Fibroblast of pulmonary artery (primary cell): ENCODE measurements at regions not wholly inside any gene's neighbourhood (a gene's known extent, or its start where the extent isn't known, plus 50 kb on each side); places are given as distances from the start of the nearest gene placed in this dataset.
A peak's percentile ranks its signal among the peaks of the same experiment; 100 is the strongest.

Source experiments
- DNase-seq: peaks from one replicate; pipeline ENCODE4 v3.0.0-alpha.2; 2010; ENCODE audit warnings: low read depth
- H3K4me3 ChIP-seq: replicated peaks from 2 replicates; pipeline ENCODE4 v1.5.1; 2011; ENCODE audit warnings: low read depth, mild to moderate bottlenecking, control low read depth, low read length, moderate library complexity
- TF ChIP-seq, protein P1 (sequence below): IDR thresholded peaks from 2 replicates; pipeline ENCODE4 v1.5.1; 2011; ENCODE audit warnings: mild to moderate bottlenecking, control low read depth, low read length, inconsistent platforms; ENCODE audit errors: missing control alignments

DNA sequence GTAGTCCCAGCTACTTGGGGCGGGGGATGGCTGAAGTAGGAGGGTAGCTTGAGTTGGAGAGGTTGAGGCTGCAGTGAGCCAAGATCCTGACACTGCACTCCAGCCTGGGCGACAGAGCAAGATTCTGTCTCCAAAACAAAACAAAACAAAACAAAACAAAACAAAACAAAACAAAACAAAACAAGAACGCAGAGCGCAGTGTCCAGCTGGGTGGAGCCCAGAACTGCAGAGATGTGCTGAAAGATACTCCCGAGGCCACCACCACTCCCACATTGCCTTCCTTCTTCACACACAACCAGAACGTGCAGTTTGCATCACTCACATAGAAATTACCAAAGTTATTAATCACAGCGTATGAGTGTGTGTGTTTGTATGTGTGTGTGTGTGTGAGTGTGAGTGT is 222.9 kb upstream of the ASIC2 start:
- DNase-seq = no peak
- H3K4me3 ChIP-seq = no peak overlapping the region
- TF ChIP-seq, protein P1, sequence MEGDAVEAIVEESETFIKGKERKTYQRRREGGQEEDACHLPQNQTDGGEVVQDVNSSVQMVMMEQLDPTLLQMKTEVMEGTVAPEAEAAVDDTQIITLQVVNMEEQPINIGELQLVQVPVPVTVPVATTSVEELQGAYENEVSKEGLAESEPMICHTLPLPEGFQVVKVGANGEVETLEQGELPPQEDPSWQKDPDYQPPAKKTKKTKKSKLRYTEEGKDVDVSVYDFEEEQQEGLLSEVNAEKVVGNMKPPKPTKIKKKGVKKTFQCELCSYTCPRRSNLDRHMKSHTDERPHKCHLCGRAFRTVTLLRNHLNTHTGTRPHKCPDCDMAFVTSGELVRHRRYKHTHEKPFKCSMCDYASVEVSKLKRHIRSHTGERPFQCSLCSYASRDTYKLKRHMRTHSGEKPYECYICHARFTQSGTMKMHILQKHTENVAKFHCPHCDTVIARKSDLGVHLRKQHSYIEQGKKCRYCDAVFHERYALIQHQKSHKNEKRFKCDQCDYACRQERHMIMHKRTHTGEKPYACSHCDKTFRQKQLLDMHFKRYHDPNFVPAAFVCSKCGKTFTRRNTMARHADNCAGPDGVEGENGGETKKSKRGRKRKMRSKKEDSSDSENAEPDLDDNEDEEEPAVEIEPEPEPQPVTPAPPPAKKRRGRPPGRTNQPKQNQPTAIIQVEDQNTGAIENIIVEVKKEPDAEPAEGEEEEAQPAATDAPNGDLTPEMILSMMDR = no peak

DNA sequence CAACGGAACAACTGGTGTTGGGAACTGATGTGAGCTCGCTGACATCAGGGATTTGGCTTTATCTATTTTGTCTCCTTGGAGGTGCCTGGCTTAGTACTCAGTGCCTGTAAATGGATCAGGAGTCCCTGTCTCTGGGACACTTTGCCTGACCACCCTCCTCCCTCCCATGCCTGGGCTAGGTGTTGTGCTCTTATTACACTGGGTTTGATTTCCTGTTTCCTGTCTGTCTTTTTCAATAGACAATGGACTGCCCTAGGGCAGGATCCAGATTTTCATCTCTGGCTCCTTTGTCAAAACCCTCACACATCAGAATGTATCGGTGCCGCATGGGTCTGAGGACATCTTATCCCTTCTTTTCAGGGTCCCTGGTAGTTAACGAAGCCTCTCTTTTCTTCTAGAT is 223.6 kb upstream of the ASIC2 start:
- DNase-seq = no peak
- TF ChIP-seq, protein P1 = no peak
- H3K4me3 ChIP-seq = no peak overlapping the region

DNA sequence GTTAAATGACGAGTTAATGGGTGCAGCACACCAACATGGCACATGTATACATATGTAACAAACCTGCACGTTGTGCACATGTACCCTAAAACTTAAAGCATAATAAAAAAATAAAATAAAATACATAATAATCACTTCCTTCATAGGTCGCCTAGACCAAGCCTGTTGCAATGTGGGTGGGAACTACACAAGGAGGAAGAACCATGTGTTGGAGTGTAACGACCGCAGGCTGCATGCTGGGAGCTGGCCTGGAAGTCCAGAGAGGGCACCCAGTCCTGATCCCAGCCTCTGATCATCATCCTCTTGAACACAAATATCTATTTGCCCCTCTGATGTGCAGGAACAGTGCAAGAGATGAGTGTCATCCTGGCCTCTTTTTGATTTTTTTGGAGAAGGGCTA is 224.7 kb upstream of the ASIC2 start:
- DNase-seq = no peak

DNA sequence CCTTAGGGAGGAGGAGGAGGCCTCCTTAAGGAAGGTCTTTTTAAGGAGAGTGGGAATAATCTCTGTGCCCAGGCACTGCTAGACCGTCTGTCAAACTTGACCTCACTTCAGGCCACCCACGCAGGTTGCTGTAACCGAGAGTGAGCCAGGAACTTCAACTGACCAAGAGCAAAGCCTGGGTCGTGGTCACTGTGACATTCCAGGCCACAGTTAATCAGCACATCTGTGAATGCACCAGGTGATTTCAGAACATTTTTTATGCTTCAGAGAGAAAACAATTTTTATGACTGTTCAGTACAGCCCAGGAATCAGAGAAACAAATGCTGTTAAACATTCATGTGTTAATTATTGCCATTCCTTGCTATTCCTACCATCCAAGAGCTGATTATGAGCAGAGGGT is 226.6 kb upstream of the ASIC2 start:
- no peak for DNase-seq
- no peak overlapping the region for H3K4me3 ChIP-seq
- TF ChIP-seq, protein P1 = no peak

More for the DNA sequence above, 224.7 kb upstream of the ASIC2 start:
- TF ChIP-seq, protein P1 = no peak
- H3K4me3 ChIP-seq = no peak overlapping the region

DNA sequence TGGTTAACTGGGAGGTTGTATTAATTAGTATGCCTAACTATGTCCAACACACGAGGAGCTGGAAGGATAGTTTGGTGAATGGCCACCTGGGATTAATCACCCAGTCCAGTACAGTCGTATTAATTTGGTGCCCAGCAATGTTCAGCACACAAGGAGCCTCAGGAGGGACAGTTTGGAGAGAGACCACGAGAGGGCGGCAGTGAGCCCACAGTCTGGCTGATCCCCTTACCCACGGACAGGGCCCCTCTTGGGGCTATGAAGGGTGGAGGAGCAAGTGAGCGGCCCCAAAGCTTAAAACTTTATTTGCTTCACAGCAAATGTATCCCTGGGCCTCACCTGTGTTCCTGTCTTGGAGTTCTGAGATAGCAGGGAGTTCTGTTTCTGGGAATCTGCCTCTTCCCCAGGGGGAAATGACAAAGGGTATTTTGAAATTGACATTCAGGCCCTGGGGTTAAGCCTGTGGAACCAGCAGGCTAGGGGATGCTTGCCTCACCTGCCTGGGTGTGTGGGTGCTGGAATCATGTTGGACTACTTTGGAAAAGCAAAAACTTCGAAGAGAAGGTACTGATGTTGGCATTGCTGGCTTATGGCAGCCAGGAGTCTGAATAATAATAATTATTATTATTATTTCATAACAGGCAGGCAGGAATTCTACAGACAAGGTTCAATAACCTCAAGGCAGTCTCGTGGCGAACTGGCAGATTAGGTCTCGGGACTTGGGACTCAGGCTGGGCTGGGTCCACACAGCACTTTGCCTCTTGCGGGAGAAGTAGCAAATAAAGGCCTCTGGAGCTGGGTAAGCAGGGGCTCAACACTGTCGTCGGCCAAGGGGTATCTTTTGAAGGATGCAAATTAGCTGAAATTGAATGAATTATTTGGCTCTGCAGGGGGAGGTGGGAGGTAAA is 227.6 kb upstream of the ASIC2 start:
- peak; percentile 41 for DNase-seq
- no peak overlapping the region for H3K4me3 ChIP-seq
- TF ChIP-seq, protein P1 = peak; percentile 79

DNA sequence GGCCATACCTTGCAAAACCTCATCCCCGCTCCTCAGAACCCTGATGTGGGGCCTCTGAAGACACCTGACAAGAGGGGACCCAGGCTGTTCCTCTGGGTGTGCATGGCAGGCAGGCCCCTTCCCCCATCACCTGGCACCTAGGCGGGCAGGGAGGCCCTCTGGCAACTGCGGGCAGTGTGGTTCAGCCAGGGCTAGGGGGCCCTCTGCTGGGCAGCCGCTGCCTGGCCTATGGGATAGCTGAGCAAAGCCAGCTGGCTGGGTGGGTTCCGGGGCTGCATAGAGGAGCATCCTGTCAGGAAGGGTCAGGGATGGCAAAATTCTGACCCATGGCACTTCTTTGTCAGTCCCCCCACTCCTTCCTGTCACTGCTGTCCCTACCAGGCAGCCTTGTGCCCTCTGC is 228.7 kb upstream of the ASIC2 start:
- DNase-seq = no peak
- TF ChIP-seq, protein P1 = peak; percentile 44
- no peak overlapping the region for H3K4me3 ChIP-seq

DNA sequence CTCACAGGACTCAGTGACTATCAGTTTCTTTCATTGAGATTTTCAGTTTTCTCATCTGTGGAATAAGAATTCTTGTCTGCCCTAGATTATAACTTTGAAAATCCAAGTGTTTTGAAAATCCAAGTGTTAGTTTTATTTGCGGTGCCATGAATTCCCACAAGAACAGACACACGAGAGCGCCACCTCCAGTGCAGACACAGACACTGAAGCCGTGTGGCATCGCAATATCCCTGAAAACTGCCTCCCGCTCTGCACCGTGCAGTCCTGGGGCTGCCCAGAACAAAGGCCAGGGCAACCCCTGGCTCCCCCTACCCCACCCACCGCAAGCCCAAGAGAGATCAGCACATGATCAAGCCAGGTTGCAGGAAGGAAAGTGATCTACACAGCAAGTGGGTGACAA is 229.5 kb upstream of the ASIC2 start:
- no peak overlapping the region for H3K4me3 ChIP-seq
- DNase-seq = no peak
- TF ChIP-seq, protein P1 = no peak
